Mesothelial cell of epicardium (in vitro differentiated cells): ENCODE measurements at regions not wholly inside any gene's neighbourhood (a gene's known extent, or its start where the extent isn't known, plus 50 kb on each side); places are given as distances from the start of the nearest gene placed in this dataset.

Source experiments
- DNase-seq, 2 experiments: peaks; one replicate each; pipeline ENCODE4 v3.0.0; 2021; ENCODE audit warnings: low spot score in 2 of 2; ENCODE audit not compliant: unreplicated experiment in 2 of 2
- H3K27ac Mint-ChIP-seq: 2 replicates; pipeline ENCODE4 v1.8.0; 2021; ENCODE audit warnings: mixed read lengths
- H3K27me3 Mint-ChIP-seq: 2 replicates; pipeline ENCODE4 v1.8.0; 2021; ENCODE audit warnings: low read depth, mixed read lengths
- H3K36me3 Mint-ChIP-seq: 2 replicates; pipeline ENCODE4 v1.8.0; 2021; ENCODE audit warnings: mixed read lengths
- H3K4me1 Mint-ChIP-seq: 2 replicates; pipeline ENCODE4 v1.8.0; 2021; ENCODE audit warnings: mixed read lengths
- H3K4me3 Mint-ChIP-seq: 2 replicates; pipeline ENCODE4 v1.8.0; 2021; ENCODE audit warnings: mild to moderate bottlenecking, moderate library complexity, mixed read lengths
- H3K9me3 Mint-ChIP-seq: 2 replicates; pipeline ENCODE4 v1.8.0; 2021; ENCODE audit warnings: mixed read lengths
- CTCF ChIP-seq: fragments of 200-600 bp; sonication (generic); IDR thresholded peaks from one replicate; pipeline ENCODE4 v1.5.0; 2021; ENCODE audit warnings: antibody characterized with exemption; ENCODE audit not compliant: unreplicated experiment

- peak overlapping the region; percentile 23 for H3K27ac Mint-ChIP-seq
- no peaks in the 10 kb centered on the region for H3K27me3 Mint-ChIP-seq
- no peak for TF ChIP-seq CTCF
Measured at GRCh38 chr3:105938806-105939205, 70.0 kb upstream of the CBLB start.

GRCh38 chr3:105944276-105944675 is 75.5 kb upstream of the CBLB start:
- no peak for DNase-seq
- H3K27ac Mint-ChIP-seq: no peak overlapping the region
- TF ChIP-seq CTCF: no peak

More at GRCh38 chr3:105938806-105939205, 70.0 kb upstream of the CBLB start:
- no peak for DNase-seq
- Mint-ChIP-seq H3K9me3 (peaks cover 8% of the 10 kb centered on the region), H3K36me3 (peaks cover 3% of the 10 kb centered on the region), H3K4me3 (no peak overlapping the region), H3K4me1 (peaks cover 27% of the 10 kb centered on the region)

GRCh38 chr3:105944721-105945120 is 75.9 kb upstream of the CBLB start:
- no peak overlapping the region for H3K27ac Mint-ChIP-seq
- DNase-seq: no peak
- peaks cover 25% of the 10 kb centered on the region for H3K4me1 Mint-ChIP-seq
- H3K9me3 Mint-ChIP-seq: no peaks in the 10 kb centered on the region
- H3K4me3 Mint-ChIP-seq: no peak overlapping the region
- H3K36me3 Mint-ChIP-seq: no peaks in the 10 kb centered on the region
- H3K27me3 Mint-ChIP-seq: no peaks in the 10 kb centered on the region
- no peak for TF ChIP-seq CTCF

More at GRCh38 chr3:105944276-105944675, 75.5 kb upstream of the CBLB start:
- no peaks in the 10 kb centered on the region for H3K27me3 Mint-ChIP-seq
- H3K9me3 Mint-ChIP-seq: no peaks in the 10 kb centered on the region
- no peak overlapping the region for H3K4me3 Mint-ChIP-seq
- H3K4me1 Mint-ChIP-seq: peaks cover 28% of the 10 kb centered on the region
- H3K36me3 Mint-ChIP-seq: no peaks in the 10 kb centered on the region

GRCh38 chr3:105948101-105948500 is 79.3 kb upstream of the CBLB start:
- Mint-ChIP-seq H3K9me3 (peaks cover 4% of the 10 kb centered on the region), H3K4me3 (no peak overlapping the region), H3K27ac (no peak overlapping the region), H3K4me1 (peaks cover 42% of the 10 kb centered on the region), H3K36me3 (no peaks in the 10 kb centered on the region), H3K27me3 (no peaks in the 10 kb centered on the region)
- no peak for TF ChIP-seq CTCF
- no peak for DNase-seq

GRCh38 chr3:105950881-105951600 is 82.2 kb upstream of the CBLB start:
- H3K27me3 Mint-ChIP-seq: no peaks in the 10 kb centered on the region
- DNase-seq: no peak
- peak overlapping the region; percentile 89 for H3K27ac Mint-ChIP-seq
- H3K36me3 Mint-ChIP-seq: no peaks in the 10 kb centered on the region
- no peak for TF ChIP-seq CTCF
- H3K9me3 Mint-ChIP-seq: peaks cover 4% of the 10 kb centered on the region
- H3K4me1 Mint-ChIP-seq: peaks cover 59% of the 10 kb centered on the region
- no peak overlapping the region for H3K4me3 Mint-ChIP-seq

- peak overlapping the region; percentile 57 for H3K27ac Mint-ChIP-seq
- peaks cover 4% of the 10 kb centered on the region for H3K9me3 Mint-ChIP-seq
- no peak for TF ChIP-seq CTCF
Measured at GRCh38 chr3:105953831-105954230, 85.0 kb upstream of the CBLB start.

More at GRCh38 chr3:105953831-105954230, 85.0 kb upstream of the CBLB start:
- no peaks in the 10 kb centered on the region for H3K27me3 Mint-ChIP-seq
- no peak overlapping the region for H3K4me3 Mint-ChIP-seq
- peaks cover 61% of the 10 kb centered on the region for H3K4me1 Mint-ChIP-seq
- no peak for DNase-seq
- H3K36me3 Mint-ChIP-seq: no peaks in the 10 kb centered on the region
